ENCODE measurements at regions not wholly inside any gene's neighbourhood (a gene's known extent, or its start where the extent isn't known, plus 50 kb on each side); places are given as distances from the start of the nearest gene placed in this dataset.
A peak's percentile ranks its signal among the peaks of the same experiment; 100 is the strongest.

GRCh38 chr5:133785182-133785581 is 172.8 kb upstream of the FSTL4 start:
- ChIA-PET POLR2A (no interaction called here), CTCF (no interaction called here)
- no peaks in the 10 kb centered on the region for H3K9me3 Mint-ChIP-seq
- no peak overlapping the region for H3K27ac Mint-ChIP-seq
- Histone ChIP-seq H3K9me3 (ENCODE audit: low read length) (no peaks in the 10 kb centered on the region), H3K27me3 (ENCODE audit: insufficient read depth, low read length, poor library complexity, severe bottlenecking) (no peaks in the 10 kb centered on the region), H3K4me3 (ENCODE audit: low read length) (no peak overlapping the region), H3K27ac (ENCODE audit: low read depth, low read length) (no peak overlapping the region), H3K36me3 (ENCODE audit: insufficient read depth, low read length) (no peaks in the 10 kb centered on the region), H3K4me1 (ENCODE audit: insufficient read depth, low read length) (no peaks in the 10 kb centered on the region)
- no peaks in the 10 kb centered on the region for H3K36me3 Mint-ChIP-seq
- H3K27me3 Mint-ChIP-seq, result peaks cover 3 to 8% of the 10 kb centered on the region in 2 donors
- no peak for DNase-seq
- H3K4me3 Mint-ChIP-seq, result no peak overlapping the region
- H3K4me1 Mint-ChIP-seq, result no peaks in the 10 kb centered on the region

- H3K27me3 Mint-ChIP-seq, result peaks cover 3 to 8% of the 10 kb centered on the region in 2 donors
- no peaks in the 10 kb centered on the region for H3K4me1 Mint-ChIP-seq
- Histone ChIP-seq H3K27me3 (ENCODE audit: insufficient read depth, low read length, poor library complexity, severe bottlenecking) (no peaks in the 10 kb centered on the region), H3K4me3 (ENCODE audit: low read length) (no peak overlapping the region), H3K9me3 (ENCODE audit: low read length) (no peaks in the 10 kb centered on the region), H3K4me1 (ENCODE audit: insufficient read depth, low read length) (no peaks in the 10 kb centered on the region), H3K36me3 (ENCODE audit: insufficient read depth, low read length) (no peaks in the 10 kb centered on the region), H3K27ac (ENCODE audit: low read depth, low read length) (no peak overlapping the region)
- ChIA-PET POLR2A (no interaction called here), CTCF (no interaction called here)
- no peaks in the 10 kb centered on the region for H3K9me3 Mint-ChIP-seq
- no peak overlapping the region for H3K4me3 Mint-ChIP-seq
- H3K27ac Mint-ChIP-seq, result no peak overlapping the region
- no peak for DNase-seq
- H3K36me3 Mint-ChIP-seq, result no peaks in the 10 kb centered on the region
Observed at GRCh38 chr5:133783481-133783880, 171.1 kb upstream of the FSTL4 start.

- Histone ChIP-seq H3K4me1 (ENCODE audit: insufficient read depth, low read length) (no peaks in the 10 kb centered on the region), H3K27me3 (ENCODE audit: insufficient read depth, low read length, poor library complexity, severe bottlenecking) (no peaks in the 10 kb centered on the region), H3K27ac (ENCODE audit: low read depth, low read length) (no peak overlapping the region), H3K36me3 (ENCODE audit: insufficient read depth, low read length) (no peaks in the 10 kb centered on the region), H3K4me3 (ENCODE audit: low read length) (no peak overlapping the region), H3K9me3 (ENCODE audit: low read length) (no peaks in the 10 kb centered on the region)
- H3K36me3 Mint-ChIP-seq, result no peaks in the 10 kb centered on the region
- ChIA-PET CTCF (no interaction called here), POLR2A (no interaction called here)
- H3K4me1 Mint-ChIP-seq, result no peaks in the 10 kb centered on the region
- no peak overlapping the region for H3K27ac Mint-ChIP-seq
- DNase-seq, result no peak
- peaks cover 3 to 5% of the 10 kb centered on the region in 2 donors for H3K27me3 Mint-ChIP-seq
- H3K4me3 Mint-ChIP-seq, result no peak overlapping the region
- no peaks in the 10 kb centered on the region for H3K9me3 Mint-ChIP-seq
Observed at GRCh38 chr5:133782736-133783135, 170.4 kb upstream of the FSTL4 start.

GRCh38 chr5:133781436-133782225 is 169.3 kb upstream of the FSTL4 start:
- no peaks in the 10 kb centered on the region for H3K4me1 ChIP-seq (ENCODE audit: insufficient read depth, low read length)
- no peak overlapping the region for H3K4me3 ChIP-seq (ENCODE audit: low read length)
- no peaks in the 10 kb centered on the region for H3K27me3 ChIP-seq (ENCODE audit: insufficient read depth, low read length, poor library complexity, severe bottlenecking)
- no peaks in the 10 kb centered on the region for H3K36me3 ChIP-seq (ENCODE audit: insufficient read depth, low read length)
- H3K27ac ChIP-seq (ENCODE audit: low read depth, low read length), result no peak overlapping the region
- no peak overlapping the region for H3K4me3 Mint-ChIP-seq
- CTCF ChIA-PET, result no interaction called here
- POLR2A ChIA-PET, result no interaction called here
- no peaks in the 10 kb centered on the region for H3K36me3 Mint-ChIP-seq
- H3K9me3 ChIP-seq (ENCODE audit: low read length), result no peaks in the 10 kb centered on the region
- no peaks in the 10 kb centered on the region for H3K4me1 Mint-ChIP-seq
- peak overlapping the region in 1 of 8 donors; percentile 24 for H3K27ac Mint-ChIP-seq
- no peak for DNase-seq
- H3K27me3 Mint-ChIP-seq, result peaks cover 3 to 4% of the 10 kb centered on the region in 2 donors
- no peaks in the 10 kb centered on the region for H3K9me3 Mint-ChIP-seq

- no peaks in the 10 kb centered on the region for H3K9me3 ChIP-seq (ENCODE audit: low read length)
- Mint-ChIP-seq H3K9me3 (no peaks in the 10 kb centered on the region), H3K4me1 (no peaks in the 10 kb centered on the region), H3K27me3 (peaks cover 3 to 4% of the 10 kb centered on the region in 2 donors), H3K36me3 (no peaks in the 10 kb centered on the region), H3K4me3 (no peak overlapping the region), H3K27ac (peak overlapping the region in 1 of 8 donors; percentile 51)
- H3K27ac ChIP-seq (ENCODE audit: low read depth, low read length), result no peak overlapping the region
- H3K4me3 ChIP-seq (ENCODE audit: low read length), result no peak overlapping the region
- DNase-seq, result no peak
- no peaks in the 10 kb centered on the region for H3K27me3 ChIP-seq (ENCODE audit: insufficient read depth, low read length, poor library complexity, severe bottlenecking)
- H3K4me1 ChIP-seq (ENCODE audit: insufficient read depth, low read length), result no peaks in the 10 kb centered on the region
- no peaks in the 10 kb centered on the region for H3K36me3 ChIP-seq (ENCODE audit: insufficient read depth, low read length)
- ChIA-PET CTCF (no interaction called here), POLR2A (no interaction called here)
Observed at GRCh38 chr5:133780619-133781280, 168.4 kb upstream of the FSTL4 start.

- ChIA-PET CTCF (no interaction called here), POLR2A (no interaction called here)
- no peaks in the 10 kb centered on the region for H3K36me3 Mint-ChIP-seq
- H3K4me1 ChIP-seq (ENCODE audit: insufficient read depth, low read length), result no peaks in the 10 kb centered on the region
- peaks cover under 1 to 4% of the 10 kb centered on the region in 2 donors for H3K27me3 Mint-ChIP-seq
- DNase-seq, result no peak
- H3K4me1 Mint-ChIP-seq, result no peaks in the 10 kb centered on the region
- no peak overlapping the region for H3K27ac ChIP-seq (ENCODE audit: low read depth, low read length)
- H3K9me3 ChIP-seq (ENCODE audit: low read length), result no peaks in the 10 kb centered on the region
- H3K36me3 ChIP-seq (ENCODE audit: insufficient read depth, low read length), result no peaks in the 10 kb centered on the region
- no peak overlapping the region for H3K4me3 ChIP-seq (ENCODE audit: low read length)
- H3K9me3 Mint-ChIP-seq, result no peaks in the 10 kb centered on the region
- no peak overlapping the region for H3K27ac Mint-ChIP-seq
- no peak overlapping the region for H3K4me3 Mint-ChIP-seq
- no peaks in the 10 kb centered on the region for H3K27me3 ChIP-seq (ENCODE audit: insufficient read depth, low read length, poor library complexity, severe bottlenecking)
Observed at GRCh38 chr5:133779828-133780475, 167.6 kb upstream of the FSTL4 start.

- no peak for DNase-seq
- no peaks in the 10 kb centered on the region for H3K9me3 ChIP-seq (ENCODE audit: low read length)
- POLR2A ChIA-PET, result no interaction called here
- CTCF ChIA-PET, result no interaction called here
- H3K4me1 Mint-ChIP-seq, result no peaks in the 10 kb centered on the region
- no peaks in the 10 kb centered on the region for H3K27me3 ChIP-seq (ENCODE audit: insufficient read depth, low read length, poor library complexity, severe bottlenecking)
- no peak overlapping the region for H3K27ac ChIP-seq (ENCODE audit: low read depth, low read length)
- H3K9me3 Mint-ChIP-seq, result no peaks in the 10 kb centered on the region
- H3K4me1 ChIP-seq (ENCODE audit: insufficient read depth, low read length), result no peaks in the 10 kb centered on the region
- H3K4me3 ChIP-seq (ENCODE audit: low read length), result no peak overlapping the region
- no peak overlapping the region for H3K4me3 Mint-ChIP-seq
- no peaks in the 10 kb centered on the region for H3K36me3 Mint-ChIP-seq
- H3K27ac Mint-ChIP-seq, result no peak overlapping the region
- H3K27me3 Mint-ChIP-seq, result peaks cover 0 to 3% of the 10 kb centered on the region in 2 donors
- no peaks in the 10 kb centered on the region for H3K36me3 ChIP-seq (ENCODE audit: insufficient read depth, low read length)
Observed at GRCh38 chr5:133778636-133779035, 166.3 kb upstream of the FSTL4 start.

- Mint-ChIP-seq H3K36me3 (no peaks in the 10 kb centered on the region), H3K27me3 (peaks cover 0 to 7% of the 10 kb centered on the region in 2 donors), H3K27ac (no peak overlapping the region), H3K9me3 (no peaks in the 10 kb centered on the region), H3K4me3 (no peak overlapping the region), H3K4me1 (no peaks in the 10 kb centered on the region)
- Histone ChIP-seq H3K4me3 (ENCODE audit: low read length) (no peak overlapping the region), H3K36me3 (ENCODE audit: insufficient read depth, low read length) (no peaks in the 10 kb centered on the region), H3K27ac (ENCODE audit: low read depth, low read length) (no peak overlapping the region), H3K27me3 (ENCODE audit: insufficient read depth, low read length, poor library complexity, severe bottlenecking) (no peaks in the 10 kb centered on the region), H3K4me1 (ENCODE audit: insufficient read depth, low read length) (no peaks in the 10 kb centered on the region), H3K9me3 (ENCODE audit: low read length) (no peaks in the 10 kb centered on the region)
- ChIA-PET POLR2A (no interaction called here), CTCF (no interaction called here)
- DNase-seq, result no peak
Observed at GRCh38 chr5:133777951-133778350, 165.6 kb upstream of the FSTL4 start.
